CD4-positive, alpha-beta T cell treated with Interleukin-4 for 1 hour (primary cell): ENCODE measurements at regions not wholly inside any gene's neighbourhood (a gene's known extent, or its start where the extent isn't known, plus 50 kb on each side); places are given as distances from the start of the nearest gene placed in this dataset.

Experiments used
- DNase-seq, 2 donors: peaks; one replicate each; pipeline ENCODE4 v3.0.0-alpha.2; 2020 to 2022

DNA sequence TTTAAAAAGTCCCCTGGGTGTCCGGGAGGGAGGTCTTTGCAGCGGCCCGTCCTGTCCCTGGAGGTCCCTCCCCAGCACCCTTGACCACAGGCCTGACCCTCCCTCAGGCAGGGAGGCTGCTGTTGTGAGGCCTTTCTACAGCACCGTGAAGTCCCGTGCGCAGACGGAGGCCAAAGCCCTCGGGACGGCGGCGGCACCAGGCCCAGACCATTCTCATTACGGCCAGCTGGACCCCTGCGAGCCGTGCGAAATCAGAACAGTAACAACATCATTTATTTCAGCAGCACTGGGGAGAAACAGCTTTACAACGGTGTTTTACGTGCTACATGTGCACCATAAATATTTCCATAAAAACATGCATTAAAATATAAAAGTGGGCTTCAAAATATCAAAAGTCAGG lies 101.4 kb upstream of the ACTRT2 start:
- no peak for DNase-seq

DNA sequence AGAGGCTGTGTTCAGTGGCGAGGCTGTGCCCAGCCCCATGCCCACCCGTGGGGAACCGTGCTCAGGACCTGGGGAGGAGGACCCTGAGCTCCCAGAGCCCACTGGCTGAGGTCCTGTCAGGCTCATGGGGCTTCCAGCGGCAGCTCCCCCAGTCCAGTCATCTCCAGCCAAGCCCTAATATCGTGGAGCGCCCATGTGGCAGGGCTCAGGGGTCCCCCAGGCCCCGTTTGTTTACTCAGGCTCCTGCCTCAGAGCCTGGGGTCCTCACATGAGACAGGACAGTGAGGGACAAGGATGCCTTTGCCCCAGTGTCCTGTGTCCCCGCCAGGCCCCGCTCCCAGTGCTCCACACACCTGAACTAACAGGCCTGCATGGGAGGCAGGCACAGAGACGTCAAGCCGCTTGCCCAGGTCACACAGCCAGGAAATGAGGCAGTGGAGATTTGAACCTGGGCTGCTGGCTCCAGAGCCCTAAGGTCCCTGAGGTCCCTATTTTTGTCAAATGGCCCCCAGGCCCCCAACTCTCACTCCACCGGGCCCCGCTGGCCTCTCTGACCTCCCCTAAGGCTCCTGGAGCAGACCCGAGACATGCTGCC lies 100.7 kb upstream of the ACTRT2 start:
- DNase-seq = no peak

DNA sequence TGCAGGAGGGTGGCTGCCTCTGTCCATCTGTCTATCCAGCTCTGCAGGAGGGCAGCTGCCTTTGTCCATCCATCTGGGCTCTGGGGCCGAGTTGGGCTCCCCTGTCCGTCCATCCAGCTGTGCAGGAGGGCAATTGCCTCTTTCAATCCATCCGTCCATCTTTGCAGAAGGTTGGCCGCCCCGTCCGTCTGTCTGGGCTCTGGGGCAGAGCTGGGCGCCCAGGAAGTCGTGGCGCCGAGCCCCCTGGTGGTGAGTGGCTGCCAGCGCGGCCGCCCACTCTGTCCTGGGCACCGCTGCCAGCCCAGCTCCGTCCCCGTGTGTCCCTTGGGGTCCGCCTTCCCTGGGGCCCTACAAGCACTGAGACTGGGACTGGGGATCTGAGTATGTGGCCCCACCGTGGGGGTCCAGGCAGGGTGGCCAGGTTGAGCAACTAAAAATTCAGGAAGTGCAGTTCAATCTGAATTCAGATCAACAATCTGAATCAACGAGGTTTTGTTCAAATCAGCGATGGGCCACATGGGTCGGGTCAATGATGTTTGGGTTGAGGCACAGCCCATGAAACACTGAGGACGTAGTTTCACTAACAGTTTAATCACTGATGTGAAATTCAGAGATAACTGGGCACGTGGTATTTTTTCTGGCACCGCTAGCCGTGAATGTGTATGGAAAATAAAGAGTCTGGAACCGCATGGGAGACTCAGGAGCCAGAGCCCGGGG lies 99.1 kb upstream of the ACTRT2 start:
- DNase-seq = peak in 1 of 2 donors; percentile 17

DNA sequence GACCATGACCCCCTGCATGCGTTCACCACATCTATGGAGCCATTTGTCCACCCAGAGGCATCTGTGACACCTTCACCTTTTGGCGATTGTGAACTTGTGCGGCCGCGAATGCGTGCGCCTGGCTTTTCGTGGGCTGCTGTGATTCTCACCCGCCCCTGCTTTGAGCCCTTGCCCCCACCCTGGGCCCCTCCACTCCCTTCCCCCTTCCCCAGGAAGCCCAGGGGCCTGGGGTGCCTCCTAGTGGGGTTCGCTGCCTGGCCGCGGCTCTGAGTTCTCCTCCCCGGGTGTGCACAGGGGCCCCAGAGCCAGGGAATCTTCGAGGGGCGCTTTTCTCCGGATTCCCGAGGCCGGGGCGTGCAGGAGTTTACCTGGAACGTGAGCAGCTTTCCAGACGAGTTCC lies 97.9 kb upstream of the ACTRT2 start:
- no peak for DNase-seq

DNA sequence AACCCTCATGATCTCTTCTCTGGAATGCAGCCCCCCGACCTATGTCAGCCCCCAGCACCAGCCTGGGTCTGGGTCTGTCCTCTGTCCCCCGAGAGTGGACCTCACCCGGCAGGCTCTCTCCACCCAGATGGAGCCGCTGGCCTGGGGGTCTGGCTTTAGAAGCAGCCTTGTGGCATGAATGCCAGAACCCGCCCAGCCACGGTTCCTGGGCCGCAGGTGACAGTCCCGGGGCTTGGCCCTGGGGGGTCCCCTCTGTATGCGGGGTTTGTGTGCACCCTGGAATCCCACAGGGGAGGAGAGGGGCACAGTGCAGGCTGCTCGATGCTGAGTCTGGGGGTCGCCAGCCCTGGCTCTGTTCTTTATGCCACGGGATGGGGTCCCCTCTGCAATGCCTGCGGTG lies 96.0 kb upstream of the ACTRT2 start:
- DNase-seq = no peak

DNA sequence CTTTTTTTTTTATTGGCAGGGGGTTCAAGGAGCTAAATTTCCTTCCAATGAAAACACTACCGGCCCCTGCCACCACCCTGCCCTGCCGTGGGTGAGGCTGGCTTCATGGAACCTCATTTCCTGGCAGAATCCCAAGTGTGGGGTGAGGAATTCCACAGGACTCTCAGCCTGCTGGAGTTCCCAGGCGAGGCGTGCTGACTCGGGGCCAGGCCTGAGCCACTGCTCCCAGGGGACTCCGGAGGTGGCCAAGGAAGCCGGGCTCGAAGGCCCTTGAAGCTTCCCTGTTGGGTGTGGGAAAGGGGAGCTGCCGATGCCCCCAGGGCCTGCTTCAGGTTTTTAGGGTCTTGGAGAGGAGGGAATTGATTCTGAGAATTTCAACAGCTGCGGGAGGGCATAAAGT lies 95.3 kb upstream of the ACTRT2 start:
- DNase-seq = no peak

DNA sequence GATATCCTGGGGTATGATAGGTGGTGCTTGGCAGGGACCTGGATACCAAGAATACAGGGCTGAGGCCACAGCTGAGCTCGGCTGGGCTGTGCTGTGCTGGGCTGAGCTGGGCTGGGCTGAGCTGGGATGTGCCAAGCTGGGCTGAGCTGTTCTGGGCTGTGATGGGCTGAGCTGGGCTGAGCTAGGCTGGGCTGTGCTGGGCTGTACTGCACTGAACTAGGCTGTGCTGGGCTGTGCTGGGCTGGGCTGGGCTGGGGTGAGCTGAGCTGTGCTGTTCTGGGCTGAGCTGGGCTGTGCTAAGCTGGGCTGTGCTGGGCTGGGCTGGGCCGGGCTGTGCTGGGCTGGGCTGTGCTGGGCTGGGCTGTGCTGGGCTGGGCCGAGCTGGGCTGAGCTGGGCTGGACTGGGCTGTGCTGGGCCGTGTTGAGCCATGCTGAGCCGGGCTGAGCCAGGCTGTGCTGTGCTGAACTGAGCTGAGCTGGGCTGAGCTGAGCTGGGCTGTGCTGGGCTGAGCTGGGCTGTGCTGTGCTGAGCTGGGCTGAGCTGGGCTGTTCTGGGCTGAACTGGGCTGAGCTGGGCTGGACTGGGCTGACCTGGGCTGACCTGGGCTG lies 94.7 kb upstream of the ACTRT2 start:
- no peak for DNase-seq

DNA sequence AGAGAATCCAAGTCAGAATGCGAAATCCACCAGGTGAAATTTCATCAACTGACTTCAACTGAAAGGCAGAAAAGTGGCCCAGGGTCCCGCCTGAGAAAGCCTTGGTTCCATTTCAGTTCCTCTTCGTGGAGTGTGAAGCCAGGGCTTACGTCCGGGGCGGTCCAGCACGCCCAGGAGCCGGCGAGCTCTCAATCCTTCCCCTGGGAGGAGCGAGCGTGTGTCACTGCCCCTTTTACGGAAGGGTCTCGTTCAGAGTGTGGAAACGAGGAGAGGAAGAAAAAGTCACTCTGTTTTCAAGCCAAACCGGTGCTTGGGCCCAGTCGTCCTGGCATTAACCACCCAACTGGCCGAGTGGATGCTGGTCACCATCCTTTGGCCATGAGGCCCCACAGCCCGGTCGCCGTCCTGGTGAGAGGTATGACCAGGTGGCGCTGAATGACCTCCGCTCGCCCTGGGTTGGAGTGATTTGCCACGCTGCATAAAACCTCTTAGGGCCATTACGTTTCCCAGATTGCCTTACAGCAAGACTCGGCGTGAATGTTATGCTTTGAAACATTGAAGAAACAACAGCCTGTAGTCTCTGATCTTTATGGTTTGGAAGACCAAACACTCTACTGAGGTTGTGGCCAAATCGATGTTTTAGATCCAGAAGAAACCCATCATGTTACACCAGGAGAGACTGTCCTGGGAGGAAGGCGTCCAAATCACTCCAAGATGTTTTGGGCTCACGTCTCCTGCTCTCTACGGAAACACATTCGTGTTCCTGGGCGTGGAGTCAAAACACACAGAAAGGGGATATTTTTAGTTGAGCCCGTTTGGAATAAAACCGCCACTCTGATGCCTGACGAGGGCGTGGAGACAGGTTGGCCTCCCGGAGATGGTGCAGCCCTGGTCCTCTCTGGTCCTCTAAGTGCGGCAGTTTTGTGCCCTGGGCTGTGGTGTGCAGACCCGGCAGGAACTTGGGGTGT lies 93.6 kb upstream of the ACTRT2 start:
- no peak for DNase-seq

DNA sequence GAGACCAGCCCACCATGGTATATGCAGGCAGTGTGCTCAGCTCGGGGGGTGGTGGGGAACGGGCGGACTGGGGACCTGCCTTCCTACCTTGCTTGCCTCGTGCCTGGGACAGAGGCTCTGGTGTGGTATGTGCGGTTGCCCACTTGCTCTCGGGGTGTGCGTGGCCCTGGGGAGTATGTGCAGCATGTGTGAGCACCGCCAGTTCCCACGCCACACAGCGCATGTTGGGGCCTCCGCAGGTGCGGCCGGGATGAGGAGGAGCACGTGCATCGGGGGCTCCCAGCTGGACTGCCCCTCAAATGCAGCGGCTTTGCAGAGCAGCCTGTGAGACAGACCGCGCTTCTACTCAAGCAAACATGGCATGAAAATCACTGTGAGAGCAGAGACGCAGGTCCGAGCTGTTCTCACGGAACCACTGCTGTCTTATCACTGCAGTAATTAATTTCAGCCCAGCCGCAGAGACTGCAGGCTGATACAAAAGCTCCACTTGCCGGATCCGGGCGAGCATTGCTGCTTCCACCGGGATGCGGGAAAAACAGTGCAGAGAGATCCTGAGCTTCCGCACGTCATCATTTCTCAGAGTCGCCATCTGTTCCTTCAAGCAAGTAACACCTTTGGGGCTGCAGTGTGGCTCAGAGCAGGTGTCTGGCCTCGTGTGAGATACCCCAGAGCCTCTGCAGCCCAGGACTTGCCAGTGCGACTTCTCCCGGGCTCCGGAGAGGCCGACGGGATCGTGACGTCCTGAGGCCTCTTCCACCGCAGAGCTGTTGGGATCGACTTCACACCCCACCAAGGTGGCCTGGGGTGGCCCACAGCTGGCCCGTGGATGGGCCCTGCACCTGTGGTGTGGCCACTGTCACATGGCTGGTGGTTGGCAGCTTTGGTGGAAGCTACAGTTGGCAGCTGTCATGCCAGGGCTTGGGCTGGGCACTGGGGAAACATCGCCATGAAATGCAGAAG lies 92.6 kb upstream of the ACTRT2 start:
- no peak for DNase-seq

DNA sequence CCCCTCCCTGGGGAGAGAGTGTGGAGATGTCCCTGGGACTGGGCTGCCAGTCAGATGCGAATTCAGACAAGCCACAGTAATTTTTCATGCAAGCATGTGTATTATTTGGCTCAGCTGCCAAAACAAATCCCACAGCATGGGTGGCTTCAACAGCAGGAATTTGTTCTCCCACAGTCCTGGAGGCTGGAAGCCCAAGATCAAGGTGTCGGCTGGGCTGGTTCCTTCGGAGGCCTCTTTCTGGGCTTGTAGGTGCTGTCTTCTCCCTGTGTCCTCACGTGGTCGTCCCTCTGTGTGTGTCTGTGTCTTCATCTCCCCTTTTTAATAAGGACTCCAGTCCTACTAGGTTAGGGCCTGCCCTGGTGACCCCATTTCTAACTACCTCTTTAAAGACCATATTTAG lies 91.9 kb upstream of the ACTRT2 start:
- DNase-seq = no peak

DNA sequence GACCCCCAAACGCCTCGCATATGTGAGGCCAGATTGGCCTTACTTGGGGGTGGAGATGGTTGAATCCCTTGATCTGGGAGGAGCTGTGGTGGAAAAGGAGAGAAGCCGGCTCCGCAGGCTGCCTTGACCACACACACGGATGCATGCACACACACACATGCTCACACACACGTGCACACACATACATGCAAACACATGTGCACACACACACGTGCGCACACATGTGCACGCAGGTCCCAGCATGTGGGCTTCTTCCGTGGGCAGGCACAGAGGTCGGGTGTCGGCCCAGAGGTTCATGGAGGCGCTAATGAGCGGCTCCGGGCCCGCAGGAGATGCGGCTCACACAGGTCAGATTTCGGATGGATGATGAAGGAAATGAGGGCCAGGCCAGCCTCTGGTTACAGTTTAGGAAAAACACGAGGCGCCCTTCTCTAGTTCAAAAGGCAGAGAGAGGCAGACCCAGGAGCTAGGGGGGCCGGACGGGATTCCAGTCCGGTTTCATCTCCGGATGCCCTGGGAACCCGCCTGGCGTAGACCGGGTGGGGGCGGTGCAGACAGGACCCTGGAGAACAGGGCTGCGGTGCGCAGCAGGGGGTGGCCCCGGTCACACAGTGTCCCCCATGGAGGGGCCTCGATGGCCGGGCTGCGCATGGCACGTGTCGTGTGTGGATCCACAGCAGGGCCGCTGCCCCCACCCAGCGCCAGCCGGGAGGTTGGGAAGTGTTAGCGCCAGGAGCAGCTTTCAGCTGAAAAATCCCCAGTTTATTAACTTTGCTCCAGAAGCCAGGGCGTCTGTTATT lies 91.1 kb upstream of the ACTRT2 start:
- DNase-seq = no peak

DNA sequence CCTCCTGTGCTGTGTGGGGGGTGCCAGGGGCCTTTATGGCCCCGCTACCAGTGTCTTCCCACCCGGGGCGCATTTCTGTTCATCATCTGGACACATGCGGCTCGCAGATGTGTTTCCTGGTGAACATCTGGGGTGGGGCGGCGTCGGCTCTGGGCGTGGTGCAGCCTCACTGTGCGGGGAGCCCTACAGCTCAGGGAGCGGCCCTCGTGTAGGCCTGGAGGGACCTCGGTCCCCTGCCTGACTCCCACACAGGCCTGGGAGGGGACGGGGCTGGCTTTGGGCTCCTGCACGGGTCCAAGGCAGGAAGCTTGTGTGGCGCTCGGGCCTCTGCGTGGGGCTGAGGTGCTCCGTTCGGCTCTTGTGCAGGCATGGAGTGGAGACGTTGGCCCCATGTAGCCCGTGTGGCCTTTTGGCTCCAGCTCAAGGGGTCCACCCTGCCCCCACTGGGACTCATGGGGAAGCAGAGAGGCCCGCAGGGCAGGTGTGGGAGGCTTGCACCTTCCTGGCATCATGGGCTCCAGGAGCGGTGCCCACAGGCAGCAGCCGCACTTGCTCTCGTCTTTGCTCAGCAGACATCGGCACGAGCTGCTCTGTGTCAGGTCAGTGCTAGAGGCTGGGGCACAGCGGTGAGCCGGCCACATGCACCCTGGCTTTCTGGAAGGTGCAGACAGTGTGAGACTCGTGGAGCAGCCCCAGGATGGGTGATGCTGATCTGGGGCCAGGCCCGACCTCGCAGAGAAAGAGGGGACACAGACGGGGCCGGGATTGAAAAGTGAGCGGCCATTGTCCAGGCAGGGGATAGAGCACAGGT lies 90.1 kb upstream of the ACTRT2 start:
- no peak for DNase-seq

DNA sequence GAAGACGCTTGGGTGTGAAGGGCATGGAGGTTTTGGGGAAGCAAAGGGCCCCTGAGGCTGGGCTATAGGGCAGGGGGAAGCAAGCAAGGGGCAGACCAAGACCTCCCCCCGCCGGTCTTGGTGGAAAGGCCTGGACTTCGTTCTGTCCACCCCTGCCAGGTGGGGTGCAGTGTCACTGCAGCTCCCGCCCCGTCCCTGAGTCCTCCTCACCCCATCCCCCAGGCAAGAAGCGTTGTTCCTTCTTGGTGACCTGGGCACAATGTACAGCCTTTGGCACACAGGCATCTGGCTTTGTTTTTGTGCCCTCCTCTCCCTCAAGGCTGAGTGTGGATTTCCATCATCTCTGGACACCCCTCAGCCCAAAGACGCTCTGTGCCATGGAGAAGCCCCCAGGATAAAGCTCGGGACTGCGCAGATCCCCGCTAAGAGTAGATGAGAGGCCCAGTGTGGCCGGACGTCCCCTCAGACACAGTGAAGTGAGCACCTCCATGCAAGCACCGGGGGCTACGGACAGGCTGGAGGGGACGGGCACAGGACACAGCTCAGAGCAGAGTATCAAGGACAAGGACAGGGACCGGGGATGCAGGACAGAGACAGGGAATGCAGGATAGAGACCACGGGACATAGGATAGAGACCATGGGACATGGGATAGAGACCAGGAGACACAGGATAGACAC lies 89.4 kb upstream of the ACTRT2 start:
- no peak for DNase-seq

DNA sequence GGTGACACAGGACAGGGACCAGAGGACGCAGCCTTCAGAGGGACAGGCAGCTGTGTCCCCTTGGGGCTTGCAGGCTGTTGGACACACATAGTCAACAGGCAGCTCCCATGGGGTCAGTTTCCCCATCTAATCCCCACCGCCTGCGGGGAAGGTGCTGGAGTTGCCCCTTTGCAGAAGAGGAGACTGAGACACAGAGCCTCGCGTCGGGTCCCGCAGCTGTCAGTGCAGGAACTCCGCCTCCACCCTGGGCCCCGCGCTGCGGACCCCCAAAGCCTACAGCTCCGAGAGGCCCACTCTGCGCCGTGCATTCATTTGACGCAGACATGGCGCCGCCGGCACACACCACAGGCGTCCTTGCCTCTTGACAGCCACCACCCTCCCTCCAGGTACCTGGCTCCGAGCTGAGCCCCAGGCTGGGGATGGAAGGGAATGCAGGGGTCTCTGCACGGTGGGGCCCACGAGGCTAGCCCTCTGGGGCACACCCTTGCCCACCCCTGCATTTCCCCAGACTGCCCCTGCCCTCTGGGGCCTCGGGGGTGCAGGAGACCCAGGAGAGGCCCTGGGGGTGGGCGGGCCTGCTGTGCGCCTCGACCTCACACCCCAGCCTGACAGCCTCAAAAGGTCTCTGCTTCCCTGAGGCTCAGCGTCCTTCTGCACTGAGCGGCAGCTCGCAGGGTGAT lies 88.5 kb upstream of the ACTRT2 start:
- DNase-seq = no peak

DNA sequence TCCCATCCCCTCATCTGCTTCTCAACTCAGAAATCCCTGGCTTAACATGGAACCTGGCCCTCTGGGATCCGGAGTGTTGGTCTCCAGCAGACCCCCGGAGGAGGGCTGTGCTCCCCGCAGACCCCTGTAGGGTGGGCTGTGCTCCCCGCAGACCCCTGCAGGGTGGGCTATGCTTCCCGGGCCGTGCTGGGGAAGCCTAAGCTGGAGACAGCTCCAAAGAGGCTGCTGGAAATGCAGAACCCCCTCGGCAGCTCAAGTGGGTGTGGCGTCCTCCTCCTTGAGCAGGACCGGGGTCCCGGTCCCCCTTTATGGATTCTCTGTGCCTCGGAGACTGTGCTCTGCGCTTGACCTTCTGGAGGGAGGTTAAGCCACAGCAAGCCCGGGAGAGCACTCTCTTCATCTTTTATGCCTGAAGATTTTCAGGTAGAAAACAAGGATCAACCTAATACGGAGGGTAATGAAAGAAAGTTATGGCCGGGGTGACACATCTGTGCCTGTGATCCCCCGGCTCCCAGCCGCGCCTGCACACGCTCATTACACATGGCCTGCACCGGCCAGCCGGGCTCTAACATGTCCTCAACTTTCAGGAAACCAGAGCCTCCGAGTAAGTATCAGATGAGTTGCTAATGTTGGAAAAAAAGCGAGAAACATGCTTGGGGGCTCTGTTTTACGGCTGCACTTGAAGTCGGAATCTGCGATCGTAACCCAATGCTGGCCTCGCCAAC lies 87.7 kb upstream of the ACTRT2 start:
- DNase-seq = no peak

DNA sequence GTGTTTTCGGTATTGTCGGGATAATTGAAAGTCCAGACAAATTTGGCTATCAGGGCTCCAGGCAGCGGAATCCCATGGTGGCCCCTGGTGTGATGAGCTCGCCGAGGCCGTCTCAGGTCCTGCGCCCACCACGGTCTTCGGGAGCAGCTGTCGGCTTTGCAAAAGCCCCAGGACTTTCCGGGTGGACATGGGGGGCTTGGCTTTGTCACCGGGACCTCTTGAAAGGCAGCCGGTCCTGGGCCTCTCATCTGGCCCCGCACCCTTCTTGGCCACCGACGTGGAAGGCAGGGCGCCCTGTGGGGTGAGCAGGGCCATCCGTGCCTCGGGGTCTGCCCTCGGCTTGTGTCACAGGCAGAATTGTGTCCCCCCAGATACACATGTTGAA lies 87.1 kb upstream of the ACTRT2 start:
- DNase-seq = no peak

DNA sequence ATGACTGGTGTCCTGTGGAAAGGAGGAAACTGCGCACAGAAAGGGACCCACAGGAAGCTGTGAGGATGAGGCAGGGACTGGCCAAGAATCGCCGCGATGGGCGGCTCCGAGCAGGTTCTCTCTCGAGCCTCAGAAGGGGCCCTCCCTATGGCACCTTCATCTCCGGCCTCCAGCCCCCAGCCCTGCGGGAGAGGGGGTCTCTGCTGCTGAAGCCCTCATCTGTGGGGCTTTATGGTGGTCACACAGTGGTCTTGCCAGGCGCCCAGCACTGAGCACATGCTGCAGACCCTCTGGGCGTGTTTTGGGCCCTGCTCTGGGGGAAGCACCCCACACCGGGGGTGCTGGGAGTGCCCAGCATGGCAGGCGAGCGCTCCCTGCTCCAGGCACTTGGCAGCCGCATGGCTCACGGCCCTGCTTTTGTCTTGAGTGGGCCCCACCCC lies 86.6 kb upstream of the ACTRT2 start:
- DNase-seq = no peak

DNA sequence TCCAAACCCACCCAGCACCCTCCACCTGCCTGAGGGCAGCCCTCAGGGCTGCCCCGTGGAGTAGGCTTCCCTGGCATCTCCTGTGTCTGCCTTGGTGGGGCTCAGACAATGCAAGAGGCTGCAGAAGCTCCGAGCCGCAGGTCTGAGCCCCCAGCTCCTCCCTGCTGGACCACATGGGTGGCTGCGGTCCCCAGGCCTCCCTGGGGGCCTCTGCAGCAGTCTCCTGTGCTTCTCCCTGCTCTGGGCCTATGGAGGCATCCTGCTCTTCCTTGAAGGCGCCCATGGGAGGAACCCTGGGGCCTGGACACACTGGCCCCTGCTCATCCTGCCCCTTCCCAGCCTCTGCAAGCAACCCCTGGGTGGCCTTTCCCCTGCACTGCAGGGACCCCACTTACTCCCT lies 86.1 kb upstream of the ACTRT2 start:
- DNase-seq = no peak
